Upper lobe of left lung (tissue), 4 donors: ENCODE measurements at regions not wholly inside any gene's neighbourhood (a gene's known extent, or its start where the extent isn't known, plus 50 kb on each side); places are given as distances from the start of the nearest gene placed in this dataset.

ENCODE experiments used
- EP300 ChIP-seq, 4 donors: sonication (generic); formaldehyde crosslinking; IDR thresholded peaks; one replicate each; pipeline ENCODE4 v1.5.1; 2017; ENCODE audit warnings: antibody characterized with exemption in 4 of 4, control low read depth in 2 of 4
- POLR2A ChIP-seq, 4 donors: fragments of 450-650 bp; IDR thresholded peaks; one replicate each; pipeline ENCODE4 v1.5.1; 2016 to 2017; ENCODE audit warnings: antibody characterized with exemption in 4 of 4, mild to moderate bottlenecking in 2 of 4
- POLR2AphosphoS5 ChIP-seq, 2 donors: sonication (generic); formaldehyde crosslinking; IDR thresholded peaks; one replicate each; pipeline ENCODE4 v1.5.1; 2017; ENCODE audit warnings: antibody characterized with exemption in 2 of 2
- TF ChIP-seq, protein P1 (sequence below), 6 experiments: fragments of 450-650 bp in 4 of 6; fragments of 200-600 bp in 2 of 6; sonication (generic) in 2 of 6; IDR thresholded peaks; one replicate each; pipeline ENCODE4 v1.5.1; 2016 to 2019; ENCODE audit warnings: antibody characterized with exemption in 6 of 6

GRCh38 chr10:2891770-2892124 lies 175.6 kb upstream of the PFKP start:
- TF ChIP-seq, protein P1, sequence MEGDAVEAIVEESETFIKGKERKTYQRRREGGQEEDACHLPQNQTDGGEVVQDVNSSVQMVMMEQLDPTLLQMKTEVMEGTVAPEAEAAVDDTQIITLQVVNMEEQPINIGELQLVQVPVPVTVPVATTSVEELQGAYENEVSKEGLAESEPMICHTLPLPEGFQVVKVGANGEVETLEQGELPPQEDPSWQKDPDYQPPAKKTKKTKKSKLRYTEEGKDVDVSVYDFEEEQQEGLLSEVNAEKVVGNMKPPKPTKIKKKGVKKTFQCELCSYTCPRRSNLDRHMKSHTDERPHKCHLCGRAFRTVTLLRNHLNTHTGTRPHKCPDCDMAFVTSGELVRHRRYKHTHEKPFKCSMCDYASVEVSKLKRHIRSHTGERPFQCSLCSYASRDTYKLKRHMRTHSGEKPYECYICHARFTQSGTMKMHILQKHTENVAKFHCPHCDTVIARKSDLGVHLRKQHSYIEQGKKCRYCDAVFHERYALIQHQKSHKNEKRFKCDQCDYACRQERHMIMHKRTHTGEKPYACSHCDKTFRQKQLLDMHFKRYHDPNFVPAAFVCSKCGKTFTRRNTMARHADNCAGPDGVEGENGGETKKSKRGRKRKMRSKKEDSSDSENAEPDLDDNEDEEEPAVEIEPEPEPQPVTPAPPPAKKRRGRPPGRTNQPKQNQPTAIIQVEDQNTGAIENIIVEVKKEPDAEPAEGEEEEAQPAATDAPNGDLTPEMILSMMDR (IDR thresholded peaks at IDR 0.05), result no peak
- TF ChIP-seq POLR2A (IDR thresholded peaks at IDR 0.05) (no peak), POLR2AphosphoS5 (IDR thresholded peaks at IDR 0.05) (no peak), EP300 (IDR thresholded peaks at IDR 0.05) (no peak)
